ENCODE measurements at regions not wholly inside any gene's neighbourhood (a gene's known extent, or its start where the extent isn't known, plus 50 kb on each side); places are given as distances from the start of the nearest gene placed in this dataset.

DNA sequence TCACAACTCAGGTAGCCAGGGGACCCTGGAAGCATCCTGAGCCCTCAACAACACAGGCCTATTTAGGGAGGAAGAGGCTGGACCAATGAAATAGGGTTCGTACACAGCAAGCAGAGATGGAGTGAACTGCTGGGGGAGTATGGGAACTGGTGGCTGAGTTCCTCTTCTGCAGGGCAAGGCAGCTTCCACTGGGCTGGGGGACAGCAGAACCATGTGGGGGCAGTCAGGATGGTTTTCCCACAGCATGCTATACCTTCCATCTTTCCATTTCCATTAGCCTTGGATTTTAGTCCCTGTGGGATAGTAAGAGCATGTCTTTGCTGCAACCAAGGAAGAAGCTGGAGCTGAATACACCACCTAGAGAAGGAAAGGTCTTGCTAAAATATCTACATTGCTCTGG lies 370.6 kb downstream of the CCSER2 start:
- TF ChIP-seq, protein P1, sequence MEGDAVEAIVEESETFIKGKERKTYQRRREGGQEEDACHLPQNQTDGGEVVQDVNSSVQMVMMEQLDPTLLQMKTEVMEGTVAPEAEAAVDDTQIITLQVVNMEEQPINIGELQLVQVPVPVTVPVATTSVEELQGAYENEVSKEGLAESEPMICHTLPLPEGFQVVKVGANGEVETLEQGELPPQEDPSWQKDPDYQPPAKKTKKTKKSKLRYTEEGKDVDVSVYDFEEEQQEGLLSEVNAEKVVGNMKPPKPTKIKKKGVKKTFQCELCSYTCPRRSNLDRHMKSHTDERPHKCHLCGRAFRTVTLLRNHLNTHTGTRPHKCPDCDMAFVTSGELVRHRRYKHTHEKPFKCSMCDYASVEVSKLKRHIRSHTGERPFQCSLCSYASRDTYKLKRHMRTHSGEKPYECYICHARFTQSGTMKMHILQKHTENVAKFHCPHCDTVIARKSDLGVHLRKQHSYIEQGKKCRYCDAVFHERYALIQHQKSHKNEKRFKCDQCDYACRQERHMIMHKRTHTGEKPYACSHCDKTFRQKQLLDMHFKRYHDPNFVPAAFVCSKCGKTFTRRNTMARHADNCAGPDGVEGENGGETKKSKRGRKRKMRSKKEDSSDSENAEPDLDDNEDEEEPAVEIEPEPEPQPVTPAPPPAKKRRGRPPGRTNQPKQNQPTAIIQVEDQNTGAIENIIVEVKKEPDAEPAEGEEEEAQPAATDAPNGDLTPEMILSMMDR (conservative IDR thresholded peaks at IDR 0.05; ENCODE audit: low read depth, low read length): no peak
- TF ChIP-seq EZH2 (IDR thresholded peaks at IDR 0.05; ENCODE audit: borderline replicate concordance, low read depth, low read length, poor library complexity, severe bottlenecking): no peak
